ENCODE measurements at regions not wholly inside any gene's neighbourhood (a gene's known extent, or its start where the extent isn't known, plus 50 kb on each side); places are given as distances from the start of the nearest gene placed in this dataset.

- TF ChIP-seq CTCF (IDR thresholded peaks at IDR 0.05) (no peak), POLR2A (IDR thresholded peaks at IDR 0.05) (no peak)
Measured at GRCh38 chr2:42934580-42935186, 142.3 kb upstream of the HAAO start.
